Mesodermal cell (in vitro differentiated cells): ENCODE measurements at regions not wholly inside any gene's neighbourhood (a gene's known extent, or its start where the extent isn't known, plus 50 kb on each side); places are given as distances from the start of the nearest gene placed in this dataset.

Experiments
- H3K27ac ChIP-seq: 2 replicates; pipeline ENCODE4 v1.7.0; 2013; ENCODE audit warnings: mild to moderate bottlenecking, low read depth, low read length, moderate library complexity; ENCODE audit not compliant: severe bottlenecking
- H3K36me3 ChIP-seq: 2 replicates; pipeline ENCODE4 v1.7.1; 2013; ENCODE audit warnings: mild to moderate bottlenecking, low read length, moderate library complexity; ENCODE audit not compliant: control insufficient read depth, insufficient read depth
- H3K4me1 ChIP-seq: one replicate; pipeline ENCODE4 v1.7.1; 2013; ENCODE audit warnings: mild to moderate bottlenecking, low read length; ENCODE audit not compliant: insufficient read depth, control insufficient read depth, poor library complexity, severe bottlenecking
- H3K4me3 ChIP-seq: 2 replicates; pipeline ENCODE4 v1.7.0; 2013; ENCODE audit warnings: low read length, control low read depth, mild to moderate bottlenecking; ENCODE audit not compliant: insufficient read depth, poor library complexity, severe bottlenecking; ENCODE audit errors: extremely low read depth
- H3K9me3 ChIP-seq: 2 replicates; pipeline ENCODE4 v1.7.1; 2013; ENCODE audit warnings: mild to moderate bottlenecking, low read length, moderate library complexity; ENCODE audit not compliant: control insufficient read depth
- WGBS, 2 experiments: methylation state at CpG; one replicate each; pipeline ENCODE4 v1.1.5; 2013; ENCODE audit warnings: missing lambda C conversion rate in 2 of 2; ENCODE audit not compliant: insufficient coverage in 2 of 2; 5-methylcytosine and 5-hydroxymethylcytosine counted together

GRCh38 chr18:53971331-53971730 lies 253.1 kb downstream of the MBD2 start:
- Histone ChIP-seq H3K4me3 (no peak overlapping the region), H3K4me1 (no peaks in the 10 kb centered on the region), H3K9me3 (peaks cover 5% of the 10 kb centered on the region), H3K36me3 (no peaks in the 10 kb centered on the region), H3K27ac (no peak overlapping the region)
- no CpG with 5 or more reads among the region's 1 CpG for WGBS, 2 experiments

DNA sequence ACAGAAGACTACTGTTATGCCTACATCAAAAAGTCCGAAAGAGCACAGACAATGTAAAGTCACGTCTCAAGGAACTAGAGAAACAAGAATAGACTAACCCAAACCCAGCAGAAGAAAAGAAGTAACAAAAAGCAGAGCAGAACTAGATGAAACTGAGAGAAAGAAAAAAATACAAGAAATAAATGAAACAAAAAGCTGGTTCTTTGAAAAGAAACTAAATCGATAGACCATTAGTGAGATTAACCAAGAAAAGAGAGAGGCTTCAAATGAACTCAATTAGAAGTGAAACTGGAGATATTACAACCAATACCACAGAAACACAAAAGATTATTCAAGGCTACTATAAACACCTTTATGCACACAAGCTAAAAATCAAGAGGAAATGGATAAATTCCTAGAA lies 271.8 kb downstream of the MBD2 start:
- Histone ChIP-seq H3K4me3 (no peak overlapping the region), H3K9me3 (no peaks in the 10 kb centered on the region), H3K36me3 (no peaks in the 10 kb centered on the region), H3K4me1 (no peaks in the 10 kb centered on the region), H3K27ac (no peak overlapping the region)
- 80% methylated on average over 1 of the region's 3 CpGs; no CpG with 5 or more reads in 1 of the 2 experiments for WGBS, 2 experiments

DNA sequence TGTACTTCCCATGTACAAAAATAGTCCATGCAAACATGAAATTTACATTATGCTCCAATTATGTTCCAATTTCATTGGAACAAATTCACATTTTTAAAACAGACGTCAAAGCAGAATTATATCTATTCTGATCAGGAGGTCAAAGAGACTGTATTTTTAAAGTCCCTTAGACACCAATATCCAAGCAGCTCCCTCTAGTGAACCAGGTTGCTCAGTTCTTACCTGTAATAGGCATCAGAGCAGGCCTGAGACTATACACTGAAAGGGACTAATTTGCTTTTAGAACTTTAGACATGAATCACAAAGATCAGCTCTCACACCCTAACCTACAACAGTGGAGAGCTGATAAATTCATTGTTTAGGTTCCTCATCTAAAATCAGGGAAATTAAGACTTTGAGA lies 273.9 kb downstream of the MBD2 start:
- WGBS, 2 experiments, result 71 to 100% methylated on average over 1 of the region's 1 CpG
- no peak overlapping the region for H3K4me3 ChIP-seq
- H3K4me1 ChIP-seq, result no peaks in the 10 kb centered on the region
- H3K9me3 ChIP-seq, result no peaks in the 10 kb centered on the region
- H3K36me3 ChIP-seq, result no peaks in the 10 kb centered on the region
- no peak overlapping the region for H3K27ac ChIP-seq

- no peak overlapping the region for H3K4me3 ChIP-seq
- no peaks in the 10 kb centered on the region for H3K36me3 ChIP-seq
- H3K9me3 ChIP-seq, result no peaks in the 10 kb centered on the region
- no peak overlapping the region for H3K27ac ChIP-seq
- no peaks in the 10 kb centered on the region for H3K4me1 ChIP-seq
Observed at GRCh38 chr18:53948991-53949390, 275.5 kb downstream of the MBD2 start.

GRCh38 chr18:53947092-53947640 lies 277.3 kb downstream of the MBD2 start:
- Histone ChIP-seq H3K27ac (no peak overlapping the region), H3K9me3 (no peaks in the 10 kb centered on the region), H3K4me1 (no peaks in the 10 kb centered on the region), H3K4me3 (no peak overlapping the region), H3K36me3 (no peaks in the 10 kb centered on the region)
- WGBS, 2 experiments, result 96 to 97% methylated on average over 4 of the region's 5 CpGs

GRCh38 chr18:53946594-53946993 lies 277.9 kb downstream of the MBD2 start:
- Histone ChIP-seq H3K9me3 (no peaks in the 10 kb centered on the region), H3K27ac (no peak overlapping the region), H3K4me3 (no peak overlapping the region), H3K36me3 (no peaks in the 10 kb centered on the region), H3K4me1 (no peaks in the 10 kb centered on the region)
- WGBS, 2 experiments, result no CpG with 5 or more reads among the region's 1 CpG

DNA sequence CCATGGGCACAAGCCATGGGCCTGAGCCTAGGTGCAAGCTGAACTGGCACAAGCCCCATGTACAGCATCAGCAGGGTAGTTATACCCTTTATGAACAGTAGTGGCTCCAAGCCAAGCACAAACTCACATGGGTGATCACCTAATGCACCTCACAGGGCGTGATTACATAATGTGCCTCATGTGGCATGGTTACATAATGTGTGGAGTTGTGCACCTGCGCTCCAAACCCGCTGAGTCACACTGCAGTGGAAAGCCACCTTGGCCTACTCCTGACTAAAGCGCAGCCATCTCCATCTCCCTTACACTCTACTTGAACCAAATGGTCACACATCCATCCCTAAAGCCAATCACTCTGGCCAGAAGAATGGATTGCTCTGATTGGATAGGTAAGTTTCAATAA lies 279.7 kb downstream of the MBD2 start:
- WGBS, 2 experiments, result 72 to 100% methylated on average over 1 to 3 of the region's 4 CpGs
- Histone ChIP-seq H3K9me3 (no peaks in the 10 kb centered on the region), H3K4me1 (no peaks in the 10 kb centered on the region), H3K4me3 (no peak overlapping the region), H3K36me3 (no peaks in the 10 kb centered on the region), H3K27ac (no peak overlapping the region)

DNA sequence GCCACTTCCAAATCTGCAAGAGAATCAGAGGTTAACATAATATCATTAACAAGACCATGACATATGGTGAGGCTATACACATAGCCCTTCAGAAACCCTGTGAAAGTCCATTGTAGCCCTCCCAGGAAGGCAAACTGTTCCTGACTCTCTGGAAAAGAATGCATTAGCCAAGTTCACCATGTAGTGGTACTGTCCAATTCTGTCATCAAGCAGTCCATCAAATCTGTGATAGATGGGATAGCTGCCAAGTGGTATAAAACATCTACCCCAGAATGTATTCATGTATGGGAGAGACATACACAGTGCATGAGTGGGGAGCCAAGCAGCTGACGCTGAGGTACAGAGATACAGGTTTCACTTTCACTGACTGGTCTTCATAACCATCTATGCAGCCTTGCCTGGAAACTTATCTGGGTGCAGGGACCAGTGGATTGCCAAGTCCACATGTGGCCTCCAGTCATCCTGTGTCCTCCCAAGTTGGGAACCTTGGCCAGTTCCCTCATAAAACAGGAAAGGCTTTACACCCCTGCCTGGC lies 281.1 kb downstream of the MBD2 start:
- no peak overlapping the region for H3K4me3 ChIP-seq
- H3K9me3 ChIP-seq, result no peaks in the 10 kb centered on the region
- H3K36me3 ChIP-seq, result no peaks in the 10 kb centered on the region
- no peaks in the 10 kb centered on the region for H3K4me1 ChIP-seq
- 80 to 86% methylated on average over 1 of the region's 1 CpG for WGBS, 2 experiments
- H3K27ac ChIP-seq, result no peak overlapping the region

DNA sequence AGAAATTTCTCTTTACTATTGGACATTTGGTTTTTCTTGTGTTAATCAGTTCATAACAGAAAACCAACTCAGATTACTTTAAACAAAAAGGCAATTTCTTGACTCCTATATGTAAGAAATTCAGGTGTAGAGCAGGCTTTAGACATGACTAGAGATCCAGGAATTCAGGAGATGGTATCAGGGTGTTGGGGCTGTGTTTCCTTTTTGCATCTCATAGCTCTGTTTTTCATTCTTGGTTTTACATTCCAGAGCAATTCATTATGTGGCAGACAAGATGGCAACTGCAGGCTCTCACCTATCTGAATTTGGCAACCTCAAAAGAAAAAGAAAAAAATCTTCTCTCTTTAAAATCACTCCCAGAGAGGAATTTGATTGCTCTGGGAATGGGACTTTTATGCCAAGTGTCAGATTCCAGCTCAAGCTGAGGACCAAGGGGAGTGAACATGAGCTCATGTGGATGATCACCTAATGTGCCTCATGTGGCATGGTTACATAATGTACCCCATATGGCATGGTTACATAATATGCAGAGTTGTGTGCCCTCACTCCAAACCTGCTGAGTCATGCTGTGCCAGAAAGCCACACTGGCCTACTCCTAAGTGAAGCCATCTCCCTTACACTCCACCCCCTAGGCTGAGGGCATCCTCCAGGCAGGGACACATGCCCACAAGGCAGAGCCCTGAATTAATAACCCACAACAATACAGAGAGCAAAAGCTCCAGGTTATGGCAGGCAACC lies 282.7 kb downstream of the MBD2 start:
- Histone ChIP-seq H3K36me3 (no peaks in the 10 kb centered on the region), H3K4me3 (no peak overlapping the region), H3K9me3 (no peaks in the 10 kb centered on the region), H3K4me1 (no peaks in the 10 kb centered on the region), H3K27ac (no peak overlapping the region)

- Histone ChIP-seq H3K9me3 (no peaks in the 10 kb centered on the region), H3K4me1 (no peaks in the 10 kb centered on the region), H3K36me3 (no peaks in the 10 kb centered on the region), H3K27ac (no peak overlapping the region), H3K4me3 (no peak overlapping the region)
- WGBS, 2 experiments, result 92% methylated on average over 2 of the region's 3 CpGs; no CpG with 5 or more reads in 1 of the 2 experiments
Observed at GRCh38 chr18:53937037-53937436, 287.4 kb downstream of the MBD2 start.

DNA sequence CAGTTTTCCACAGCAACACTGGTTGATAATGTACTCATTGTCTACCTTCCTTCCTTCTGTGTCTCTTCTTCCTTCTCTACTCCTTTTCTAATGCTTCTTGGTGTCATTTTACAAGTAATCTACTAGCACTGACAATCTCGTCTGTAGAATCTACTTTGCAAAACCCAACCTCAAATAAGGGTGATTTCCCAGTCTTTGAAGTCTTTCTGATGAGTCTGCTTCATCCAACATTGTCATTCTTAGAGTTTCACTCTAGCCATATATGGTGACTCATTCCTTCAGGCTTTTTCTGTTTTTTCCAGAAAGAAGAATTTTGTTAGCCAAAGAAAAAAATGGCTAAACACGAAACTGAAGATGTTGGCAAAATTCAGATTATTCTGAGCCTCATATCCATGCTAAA lies 288.7 kb downstream of the MBD2 start:
- no peak overlapping the region for H3K27ac ChIP-seq
- H3K4me1 ChIP-seq, result no peaks in the 10 kb centered on the region
- H3K9me3 ChIP-seq, result no peaks in the 10 kb centered on the region
- WGBS, 2 experiments, result 31 to 80% methylated on average over 1 of the region's 2 CpGs
- no peaks in the 10 kb centered on the region for H3K36me3 ChIP-seq
- no peak overlapping the region for H3K4me3 ChIP-seq
